H1 (cell line): ENCODE measurements at regions not wholly inside any gene's neighbourhood (a gene's known extent, or its start where the extent isn't known, plus 50 kb on each side); places are given as distances from the start of the nearest gene placed in this dataset.

ENCODE experiments used
- ATF3 ChIP-seq: IDR thresholded peaks from 2 replicates; pipeline ENCODE4 v1.6.1; 2011; ENCODE audit warnings: low read depth, mild to moderate bottlenecking, low read length; ENCODE audit not compliant: insufficient read depth
- CBX5 ChIP-seq: fragments of 300-800, 300-1000 bp; sonication (generic); IDR thresholded peaks from 2 replicates; pipeline ENCODE4 v1.7.1; 2016; ENCODE audit warnings: antibody characterized with exemption, low read length, low read depth
- CREB1 ChIP-seq: IDR thresholded peaks from 2 replicates; pipeline ENCODE4 v1.6.1; 2012; ENCODE audit warnings: inconsistent platforms
- JUN ChIP-seq: IDR thresholded peaks from 2 replicates; pipeline ENCODE4 v1.6.1; 2011; ENCODE audit warnings: low read depth, mild to moderate bottlenecking, improper control_type of control experiment, low read length
- JUND ChIP-seq: IDR thresholded peaks from 2 replicates; pipeline ENCODE4 v1.6.1; 2011; ENCODE audit warnings: mild to moderate bottlenecking, improper control_type of control experiment, low read length
- MAFK ChIP-seq: IDR thresholded peaks from 2 replicates; pipeline ENCODE4 v1.6.1; 2012; ENCODE audit warnings: low read depth, mild to moderate bottlenecking, improper control_type of control experiment, low read length
- PHF8 ChIP-seq: fragments of 200-600 bp; sonication (generic); conservative IDR thresholded peaks from 2 replicates; pipeline ENCODE4 v1.7.1; 2012; ENCODE audit warnings: low read depth, mild to moderate bottlenecking, inconsistent platforms, low read length, moderate library complexity
- POLR2A ChIP-seq, 2 experiments: IDR thresholded peaks; 1 replicate in 1 of 2; 2 replicates in 1 of 2; pipeline ENCODE4 v1.6.1; 2011; ENCODE audit warnings: low read depth in 2 of 2, low read length in 2 of 2, mild to moderate bottlenecking in 2 of 2; ENCODE audit errors: control extremely low read depth in 1 of 2
- RAD21 ChIP-seq, 2 experiments: IDR thresholded peaks in 1 of 2; conservative IDR thresholded peaks in 1 of 2; 2 replicates each; pipeline ENCODE4 v1.6.1; 2011; ENCODE audit warnings: low read depth in 2 of 2, low read length in 2 of 2, improper control_type of control experiment in 1 of 2, inconsistent platforms in 1 of 2, mild to moderate bottlenecking in 1 of 2, moderate library complexity in 1 of 2
- RBBP5 ChIP-seq: IDR thresholded peaks from 2 replicates; pipeline ENCODE4 v1.7.1; 2012; ENCODE audit warnings: low read depth, mild to moderate bottlenecking, inconsistent platforms, low read length, moderate library complexity, borderline replicate concordance
- YY1 ChIP-seq: IDR thresholded peaks from 2 replicates; pipeline ENCODE4 v1.6.1; 2011; ENCODE audit warnings: low read depth, mild to moderate bottlenecking, low read length
- TF ChIP-seq, protein P1 (sequence below), 3 experiments: IDR thresholded peaks; 1 replicate in 2 of 3; 2 replicates in 1 of 3; pipeline versions ENCODE4 v1.5.1 to v1.6.1; 2011; ENCODE audit warnings: low read length in 3 of 3, mild to moderate bottlenecking in 3 of 3, inconsistent platforms in 2 of 3, low read depth in 1 of 3, moderate library complexity in 1 of 3; ENCODE audit not compliant: insufficient read depth in 1 of 3; ENCODE audit errors: control extremely low read depth in 1 of 3

GRCh38 chr7:121557034-121557892, 161.2 kb upstream of the FAM3C start:
- TF ChIP-seq MAFK (no peak), CREB1 (no peak), PHF8 (no peak), RBBP5 (no peak), JUND (no peak), ATF3 (no peak), POLR2A (IDR thresholded peaks at IDR 0.05; ENCODE audit: control extremely low read depth in 1 of 2, low read depth in 2 of 2, low read length in 2 of 2) (no peak), YY1 (no peak), JUN (no peak), RAD21 (IDR thresholded peaks at IDR 0.05 in 1 of 2, conservative IDR thresholded peaks at IDR 0.05 in 1 of 2; ENCODE audit: low read depth in 2 of 2, low read length in 2 of 2) (no peak), CBX5 (no peak)
- TF ChIP-seq, protein P1, sequence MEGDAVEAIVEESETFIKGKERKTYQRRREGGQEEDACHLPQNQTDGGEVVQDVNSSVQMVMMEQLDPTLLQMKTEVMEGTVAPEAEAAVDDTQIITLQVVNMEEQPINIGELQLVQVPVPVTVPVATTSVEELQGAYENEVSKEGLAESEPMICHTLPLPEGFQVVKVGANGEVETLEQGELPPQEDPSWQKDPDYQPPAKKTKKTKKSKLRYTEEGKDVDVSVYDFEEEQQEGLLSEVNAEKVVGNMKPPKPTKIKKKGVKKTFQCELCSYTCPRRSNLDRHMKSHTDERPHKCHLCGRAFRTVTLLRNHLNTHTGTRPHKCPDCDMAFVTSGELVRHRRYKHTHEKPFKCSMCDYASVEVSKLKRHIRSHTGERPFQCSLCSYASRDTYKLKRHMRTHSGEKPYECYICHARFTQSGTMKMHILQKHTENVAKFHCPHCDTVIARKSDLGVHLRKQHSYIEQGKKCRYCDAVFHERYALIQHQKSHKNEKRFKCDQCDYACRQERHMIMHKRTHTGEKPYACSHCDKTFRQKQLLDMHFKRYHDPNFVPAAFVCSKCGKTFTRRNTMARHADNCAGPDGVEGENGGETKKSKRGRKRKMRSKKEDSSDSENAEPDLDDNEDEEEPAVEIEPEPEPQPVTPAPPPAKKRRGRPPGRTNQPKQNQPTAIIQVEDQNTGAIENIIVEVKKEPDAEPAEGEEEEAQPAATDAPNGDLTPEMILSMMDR (IDR thresholded peaks at IDR 0.05; ENCODE audit: control extremely low read depth in 1 of 3, insufficient read depth in 1 of 3, low read depth in 1 of 3, low read length in 3 of 3), result no peak
